WERI-Rb-1 (cell line): ENCODE measurements at regions not wholly inside any gene's neighbourhood (a gene's known extent, or its start where the extent isn't known, plus 50 kb on each side); places are given as distances from the start of the nearest gene placed in this dataset.

Experiments
- DNase-seq: peaks from one replicate; pipeline ENCODE4 v3.0.0-alpha.2; 2020
- H3K27ac ChIP-seq: fragments of 250-450 bp; sonication (Bioruptor Pico); 2 replicates; pipeline ENCODE4 v1.5.1; 2020; ENCODE audit warnings: mild to moderate bottlenecking, moderate library complexity
- H3K27me3 ChIP-seq: fragments of 250-450 bp; sonication (Bioruptor Pico); 2 replicates; pipeline ENCODE4 v1.5.1; 2021; ENCODE audit warnings: mild to moderate bottlenecking, low read depth, moderate library complexity; ENCODE audit not compliant: insufficient read depth, severe bottlenecking
- H3K36me3 ChIP-seq: fragments of 250-450 bp; sonication (Bioruptor Pico); 2 replicates; pipeline ENCODE4 v1.5.1; 2020; ENCODE audit warnings: mild to moderate bottlenecking, moderate library complexity
- H3K4me3 ChIP-seq: 2 replicates; pipeline ENCODE4 v1.5.1; 2011; ENCODE audit warnings: low read depth, mild to moderate bottlenecking, control low read depth, low read length
- H3K9me3 ChIP-seq: fragments of 250-450 bp; sonication (Bioruptor Pico); 2 replicates; pipeline ENCODE4 v1.5.1; 2021; ENCODE audit warnings: mild to moderate bottlenecking, moderate library complexity; ENCODE audit not compliant: severe bottlenecking
- CTCF ChIP-seq: IDR thresholded peaks from 2 replicates; pipeline ENCODE4 v1.5.1; 2011; ENCODE audit warnings: low read depth, mild to moderate bottlenecking, control low read depth, inconsistent platforms, low read length

- H3K27ac ChIP-seq: no peak overlapping the region
- no peak for TF ChIP-seq CTCF
- H3K9me3 ChIP-seq: peaks cover 2% of the 10 kb centered on the region
- DNase-seq: no peak
- no peaks in the 10 kb centered on the region for H3K36me3 ChIP-seq
- H3K4me3 ChIP-seq: no peak overlapping the region
- H3K27me3 ChIP-seq: no peaks in the 10 kb centered on the region
These were observed 567.7 kb upstream of the TBL1XR1 start for GRCh38 chr3:177764933-177765332.

DNA sequence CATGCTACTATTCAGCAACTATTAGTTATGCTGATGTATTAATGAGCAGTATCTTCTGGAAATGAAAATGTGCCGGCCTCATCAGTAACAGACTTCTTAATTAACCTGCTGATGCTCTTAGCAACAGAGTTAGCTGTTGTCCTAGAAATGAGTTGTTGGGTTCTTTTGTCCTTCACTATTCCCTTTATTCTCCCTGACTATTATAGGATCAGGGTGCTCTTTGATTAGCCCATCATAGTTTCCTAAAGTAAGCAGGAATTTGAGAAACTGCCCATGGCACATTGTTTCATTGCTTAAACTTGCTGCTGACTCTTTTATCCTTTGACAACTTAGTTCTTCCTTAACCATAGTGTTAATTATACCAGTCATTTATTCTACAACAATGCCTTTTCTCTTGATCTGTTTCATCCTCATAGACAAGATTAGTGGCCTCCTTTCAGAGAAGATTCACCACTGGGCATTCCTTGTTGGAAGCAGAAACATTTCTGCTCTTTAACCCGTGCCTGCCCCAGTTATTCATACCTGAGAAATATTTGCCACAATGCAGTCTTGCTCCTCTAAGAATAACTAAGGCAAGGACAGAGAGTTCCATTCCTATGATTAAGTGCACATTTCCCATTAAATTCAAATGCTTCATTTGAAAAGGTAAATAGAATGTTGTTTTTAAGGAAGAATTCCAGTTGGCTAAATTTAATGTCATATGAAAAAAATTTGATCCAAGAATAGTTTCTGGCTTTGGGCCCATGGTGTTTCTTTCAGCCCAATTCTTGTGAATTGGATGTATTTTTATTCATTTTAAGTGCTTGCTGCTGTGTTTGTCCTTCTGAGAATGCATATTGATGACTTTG is 573.3 kb upstream of the TBL1XR1 start:
- no peak overlapping the region for H3K27ac ChIP-seq
- H3K4me3 ChIP-seq: no peak overlapping the region
- H3K27me3 ChIP-seq: no peaks in the 10 kb centered on the region
- no peaks in the 10 kb centered on the region for H3K36me3 ChIP-seq
- TF ChIP-seq CTCF: no peak
- no peaks in the 10 kb centered on the region for H3K9me3 ChIP-seq
- DNase-seq: no peak

DNA sequence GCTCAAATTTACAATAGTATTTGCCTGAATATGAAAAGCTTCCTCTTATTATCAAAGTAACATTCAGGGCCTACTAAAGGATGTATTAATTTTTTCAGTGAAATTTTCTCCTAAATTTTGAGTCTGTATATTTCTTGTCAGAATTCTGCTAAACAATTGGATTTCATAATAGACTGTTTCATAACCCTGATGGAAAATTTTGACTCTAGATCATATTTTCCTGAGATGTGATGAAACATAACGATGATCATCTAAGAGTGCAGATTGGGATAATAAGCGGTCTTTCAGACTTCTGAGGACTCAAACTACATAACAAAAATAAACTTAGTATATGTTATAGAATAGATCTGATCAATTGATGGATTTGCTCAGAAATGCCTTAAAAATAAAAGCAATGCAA is 574.5 kb upstream of the TBL1XR1 start:
- Histone ChIP-seq H3K9me3 (no peaks in the 10 kb centered on the region), H3K36me3 (no peaks in the 10 kb centered on the region), H3K27me3 (no peaks in the 10 kb centered on the region), H3K27ac (no peak overlapping the region), H3K4me3 (no peak overlapping the region)
- DNase-seq: no peak
- no peak for TF ChIP-seq CTCF

DNA sequence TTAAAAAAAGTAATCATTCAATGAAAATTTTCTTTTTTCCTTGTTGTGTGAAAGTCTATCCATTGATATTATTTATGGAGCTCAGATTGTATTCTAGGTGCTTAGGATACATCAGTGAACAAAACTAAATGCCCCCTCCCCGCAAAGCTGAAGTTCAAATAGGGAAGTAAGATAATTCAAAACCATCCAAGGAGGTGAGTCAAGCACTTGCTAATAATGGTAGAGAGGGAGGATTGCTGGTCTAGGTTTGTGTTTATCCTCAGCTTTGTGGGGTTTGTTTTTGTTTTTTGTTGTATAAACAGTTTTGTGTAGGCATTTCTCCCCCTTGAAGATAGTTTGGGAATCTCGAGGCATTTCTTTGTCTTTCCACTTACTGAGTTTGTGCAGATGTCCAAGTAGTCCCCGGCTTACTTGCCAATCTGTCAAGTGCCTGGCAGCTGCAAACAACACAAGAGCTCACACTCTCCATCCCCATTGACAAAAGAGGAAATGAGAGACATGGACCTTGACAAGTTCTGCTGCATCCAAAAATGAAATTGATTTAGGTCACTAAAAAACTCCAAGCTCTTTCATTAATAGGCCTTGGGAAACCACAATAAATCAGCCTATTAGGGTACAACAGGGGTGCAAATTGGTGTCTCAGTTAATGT is 575.8 kb upstream of the TBL1XR1 start:
- Histone ChIP-seq H3K27ac (no peak overlapping the region), H3K9me3 (no peaks in the 10 kb centered on the region), H3K4me3 (no peak overlapping the region), H3K27me3 (no peaks in the 10 kb centered on the region), H3K36me3 (no peaks in the 10 kb centered on the region)
- DNase-seq: no peak
- TF ChIP-seq CTCF: no peak

DNA sequence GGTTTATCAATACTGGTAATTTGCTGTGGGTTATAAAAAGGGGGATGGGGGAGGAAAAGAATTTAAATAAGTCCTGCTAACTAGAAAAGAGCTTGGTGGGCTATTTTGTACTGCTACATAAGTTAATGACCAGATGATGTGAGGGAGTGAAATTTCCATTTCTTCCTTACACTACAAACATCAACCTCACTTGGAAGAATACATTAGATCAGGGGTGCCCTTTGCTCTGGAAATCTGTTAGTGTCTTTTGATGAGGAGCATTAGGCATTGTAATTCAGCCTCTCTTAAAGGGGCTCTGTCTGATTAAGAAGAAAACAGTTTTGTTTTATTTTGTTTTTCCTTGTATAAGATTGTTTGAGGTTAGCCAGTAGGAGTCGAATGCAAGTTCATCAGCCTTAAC is 576.4 kb upstream of the TBL1XR1 start:
- Histone ChIP-seq H3K27ac (no peak overlapping the region), H3K4me3 (no peak overlapping the region), H3K36me3 (no peaks in the 10 kb centered on the region), H3K27me3 (no peaks in the 10 kb centered on the region), H3K9me3 (no peaks in the 10 kb centered on the region)
- DNase-seq: no peak
- no peak for TF ChIP-seq CTCF
